NCI-H1694 treated with DMSO at 0.1 percent for 48 hours (cell line): ENCODE measurements at regions not wholly inside any gene's neighbourhood (a gene's known extent, or its start where the extent isn't known, plus 50 kb on each side); places are given as distances from the start of the nearest gene placed in this dataset.
"Not testable (repeated sequence)": the region's sequence is repeated elsewhere in the genome, so short reads cannot be mapped to it uniquely, and the experiment has no call there.

Source experiments
- DNase-seq: peaks from one replicate; lab custom pipeline; 2025; lab: John Stamatoyannopoulos, UW

DNA sequence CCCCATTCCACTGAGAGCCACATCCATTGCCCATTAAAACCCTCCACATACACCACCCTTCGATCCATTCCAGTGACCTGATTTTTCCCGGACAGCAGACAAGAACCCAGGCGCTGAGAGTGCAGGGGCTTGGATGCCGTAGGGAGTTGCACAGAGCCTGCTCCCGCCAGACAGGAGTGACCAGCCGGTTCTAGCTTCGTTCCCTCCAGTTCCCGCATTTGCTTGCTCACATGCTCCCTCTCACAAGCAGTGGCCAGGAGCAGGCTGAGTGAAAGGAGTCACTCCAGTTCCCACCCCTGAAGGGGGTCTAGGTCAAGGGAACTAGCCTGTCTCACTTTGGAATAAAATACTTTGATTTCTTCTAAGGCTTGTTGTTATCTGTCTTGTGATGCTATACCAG lies 119.5 kb downstream of the SKIDA1 start:
- DNase-seq = no peak

DNA sequence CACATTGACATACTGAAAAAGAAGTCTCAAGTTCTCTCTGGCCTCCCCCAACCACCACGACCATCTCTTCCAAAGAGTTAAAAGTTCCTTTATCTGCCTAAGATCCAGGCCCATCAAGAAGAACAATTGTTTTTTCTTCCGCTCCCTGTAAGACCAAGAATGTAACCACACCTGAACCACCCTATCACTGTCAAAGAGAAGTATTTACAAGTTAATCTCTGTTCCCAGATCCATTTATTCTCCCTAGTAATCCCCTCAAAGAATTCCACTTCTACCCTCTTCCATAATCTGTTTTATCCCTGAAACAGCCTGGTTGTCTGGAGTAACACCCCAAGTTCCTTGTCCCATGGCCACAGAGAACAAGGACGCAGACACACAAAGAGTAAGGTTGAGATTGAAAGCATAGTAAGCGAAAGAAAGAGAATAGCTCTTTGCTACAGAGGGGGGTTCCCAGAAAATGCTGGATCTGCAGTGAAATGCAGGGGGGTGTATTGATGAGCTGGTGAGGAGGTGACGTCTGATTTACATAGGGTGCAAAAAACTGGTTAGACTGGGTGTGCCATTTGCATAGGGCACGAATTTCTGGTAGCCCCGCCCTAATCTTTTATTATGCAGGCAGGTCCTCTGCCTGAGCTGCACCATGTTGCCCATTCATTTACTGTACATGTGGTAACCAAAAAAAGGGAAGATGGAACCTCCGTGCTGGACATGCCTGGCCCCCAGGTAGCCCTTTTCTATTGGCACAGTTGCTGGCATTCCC lies 122.0 kb downstream of the SKIDA1 start:
- DNase-seq = no peak

DNA sequence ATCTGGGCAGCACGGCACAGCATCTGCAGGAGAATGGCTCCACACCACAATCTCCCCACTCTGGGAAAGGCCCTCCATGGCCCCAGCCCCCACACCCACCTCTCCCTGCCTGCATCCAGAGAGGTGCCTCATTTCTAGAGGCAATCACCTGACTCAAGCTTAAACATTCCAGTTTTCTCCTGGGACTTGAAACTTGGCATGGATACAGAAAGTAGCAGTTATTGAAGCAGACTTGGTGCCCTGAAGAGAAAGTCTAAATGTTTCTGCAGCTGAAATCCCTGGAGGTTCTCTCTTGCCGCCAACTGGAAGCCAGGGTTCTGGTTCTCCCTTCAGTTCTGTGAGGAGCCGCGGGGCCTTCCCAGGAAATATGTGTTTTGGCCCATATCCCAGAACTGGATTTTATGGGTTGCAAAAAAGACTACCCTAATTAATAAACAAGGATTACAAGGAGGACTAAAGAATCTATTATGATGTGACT lies 122.8 kb downstream of the SKIDA1 start:
- no peak for DNase-seq

DNA sequence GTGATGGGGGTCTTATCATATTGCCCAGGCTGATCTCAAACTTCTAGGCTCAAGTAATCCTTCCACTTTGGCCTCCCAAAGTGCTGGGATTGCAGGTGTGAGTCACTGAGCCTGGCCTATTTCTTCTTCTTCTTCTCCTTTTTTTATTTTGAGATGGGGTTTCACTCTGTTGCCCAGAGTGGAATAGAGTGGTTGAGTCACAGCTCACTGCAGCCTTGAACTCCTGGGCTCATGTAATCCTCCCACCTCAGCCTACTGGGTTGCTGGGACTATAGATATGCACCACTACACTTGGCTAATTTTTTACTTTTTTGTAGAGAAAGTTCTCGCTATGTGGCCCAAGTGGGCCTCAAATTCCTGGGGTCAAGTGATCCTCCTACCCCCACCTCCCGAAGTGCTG lies 124.3 kb downstream of the SKIDA1 start:
- DNase-seq = no peak

DNA sequence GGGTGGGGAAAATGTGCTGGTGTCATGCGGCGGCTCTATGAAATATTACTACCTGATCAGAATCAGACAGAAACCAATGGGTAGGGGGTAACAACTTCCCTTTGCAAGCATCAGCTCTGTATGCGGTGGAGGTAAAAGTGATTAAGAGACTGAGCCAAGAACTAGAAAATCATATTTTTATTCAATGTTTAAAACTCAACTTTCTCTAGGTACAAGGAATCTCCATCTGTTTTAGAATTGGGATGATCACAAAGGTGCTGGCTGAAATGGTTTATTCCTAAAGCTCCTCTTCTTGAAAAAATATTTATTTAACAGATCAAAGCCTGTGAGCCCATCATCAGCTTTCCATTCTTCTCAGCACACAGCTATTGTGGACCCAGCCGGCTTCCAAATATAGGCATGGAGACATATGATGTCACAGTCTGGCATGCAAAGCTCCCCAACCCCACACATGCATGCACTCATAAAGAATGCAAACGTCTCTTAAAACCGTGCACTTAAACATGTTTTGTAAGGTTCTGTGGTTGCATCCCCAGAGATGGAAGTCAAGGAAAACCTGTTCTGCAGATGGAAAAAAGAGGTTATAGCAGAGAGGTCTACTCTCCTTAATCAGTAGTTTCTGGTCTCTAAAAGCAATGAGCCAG lies 126.0 kb downstream of the SKIDA1 start:
- DNase-seq = no peak

DNA sequence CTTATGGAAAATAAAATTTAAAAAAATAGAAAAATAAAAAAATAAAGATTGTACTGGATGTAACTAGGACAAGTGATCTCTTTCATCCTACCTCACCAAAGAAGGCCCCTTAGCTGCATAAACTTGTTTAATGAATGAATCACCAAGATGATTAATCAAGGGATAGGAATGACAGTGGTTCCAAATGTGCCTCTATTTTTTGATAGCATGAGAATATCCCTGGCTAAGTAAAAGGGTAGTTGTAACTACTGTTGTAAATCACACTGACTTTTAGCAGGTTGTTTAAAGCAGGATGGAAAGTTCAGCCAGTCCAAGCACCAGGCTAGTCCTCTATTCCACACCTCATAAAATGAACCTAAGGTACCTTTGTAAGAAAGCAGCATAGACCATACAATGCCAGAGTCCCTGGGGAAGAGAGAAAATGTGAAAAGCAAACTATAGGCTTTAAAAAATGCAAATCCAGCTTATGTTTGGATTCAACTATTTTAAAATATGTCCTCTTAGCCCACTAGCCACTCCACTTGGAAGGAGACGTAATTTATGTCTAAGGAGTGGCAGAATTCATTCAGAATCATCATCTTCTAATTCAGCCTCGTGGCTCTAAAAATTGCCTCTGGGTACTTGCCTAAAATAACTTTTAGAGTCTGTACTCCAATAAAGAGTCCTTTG lies 126.8 kb downstream of the SKIDA1 start:
- DNase-seq = no peak

- DNase-seq = no peak
Observed at GRCh38 chr10:21396889-21397288, 128.6 kb downstream of the SKIDA1 start.

DNA sequence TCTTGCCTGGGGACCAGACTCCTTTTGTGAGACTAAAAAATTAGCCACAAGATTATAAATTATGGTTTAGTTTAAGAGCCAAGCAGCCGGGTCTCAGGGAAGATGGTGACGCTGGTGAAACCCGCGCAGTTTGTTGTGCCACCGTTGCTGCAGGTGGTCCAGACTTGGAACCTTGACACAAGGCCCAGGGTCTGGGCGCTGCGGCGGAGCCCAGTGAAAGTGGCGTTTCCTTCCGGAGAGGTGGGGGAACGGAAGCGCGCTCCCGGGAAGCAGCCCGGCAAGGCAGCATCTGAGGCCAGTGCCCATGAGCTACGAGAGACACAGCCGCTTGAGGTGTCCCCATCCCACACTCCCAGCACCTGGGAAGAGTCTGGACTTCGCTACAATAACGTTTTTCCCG lies 131.6 kb downstream of the SKIDA1 start:
- DNase-seq = no peak

GRCh38 chr10:21388589-21388988 lies 136.9 kb downstream of the SKIDA1 start:
- no peak for DNase-seq

DNA sequence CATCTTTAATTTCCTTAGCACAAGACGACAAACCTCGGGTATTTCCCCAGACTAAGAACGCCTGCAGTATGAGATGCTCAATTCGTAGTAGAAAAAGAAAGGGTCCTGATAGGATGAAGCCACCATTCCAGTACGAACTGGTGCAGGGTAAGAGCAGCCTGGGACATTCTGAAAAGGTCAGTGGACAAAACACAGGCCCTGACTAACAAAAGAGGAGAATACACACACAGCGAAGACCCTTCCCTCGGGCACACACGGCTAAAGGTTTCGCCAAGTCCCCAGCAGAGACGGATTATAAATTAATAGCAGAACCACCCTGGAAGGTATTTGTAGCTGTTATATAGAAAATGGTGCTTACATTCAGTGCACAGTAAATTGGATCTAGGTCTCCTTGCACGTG lies 137.6 kb downstream of the SKIDA1 start:
- DNase-seq = no peak

- no peak for DNase-seq
Observed at GRCh38 chr10:21385996-21386585, 139.4 kb downstream of the SKIDA1 start.

- no peak for DNase-seq
Observed at GRCh38 chr10:21385536-21385935, 139.9 kb downstream of the SKIDA1 start.

- DNase-seq = no peak
Observed at GRCh38 chr10:21379143-21379542, 146.3 kb downstream of the SKIDA1 start.

DNA sequence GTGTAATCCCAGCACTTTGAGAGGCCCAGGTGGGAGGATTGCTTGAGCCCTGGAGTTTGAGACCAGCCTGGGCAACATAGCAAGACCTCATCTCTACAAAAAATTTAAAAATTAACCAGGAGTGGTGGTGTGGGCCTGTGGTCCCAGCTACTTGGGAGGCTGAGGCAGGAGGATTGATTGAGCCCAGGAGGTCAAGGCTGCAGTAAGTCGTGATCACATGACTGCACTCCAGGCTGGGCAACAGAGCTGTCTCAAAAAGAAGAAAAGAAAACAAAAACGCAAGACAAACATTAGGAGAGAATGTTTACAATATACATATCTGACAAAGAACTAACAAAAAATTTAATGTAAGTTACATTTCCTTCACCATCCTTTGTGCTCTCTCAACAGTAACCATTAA lies 150.2 kb downstream of the SKIDA1 start:
- DNase-seq = not testable (repeated sequence)

DNA sequence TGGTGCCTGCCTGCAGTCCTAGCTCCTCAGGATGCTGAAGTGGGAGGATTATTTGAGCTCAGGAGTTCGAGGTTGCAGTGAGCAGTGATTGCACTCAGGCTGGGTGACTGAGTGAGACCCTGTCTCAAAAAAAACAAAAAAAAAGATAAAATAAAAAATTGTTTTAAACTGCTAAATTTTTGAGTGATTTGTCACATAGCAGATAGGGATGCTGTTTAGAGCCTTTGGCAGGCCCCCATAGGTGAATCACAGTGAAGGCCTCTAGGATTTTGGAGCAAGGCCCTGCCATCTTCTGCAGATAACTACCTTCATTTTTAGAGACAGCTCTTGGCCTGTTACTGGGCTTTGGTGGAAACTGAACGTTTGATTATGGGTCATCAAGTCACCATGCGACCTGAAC lies 151.6 kb downstream of the SKIDA1 start:
- DNase-seq = not testable (repeated sequence)

DNA sequence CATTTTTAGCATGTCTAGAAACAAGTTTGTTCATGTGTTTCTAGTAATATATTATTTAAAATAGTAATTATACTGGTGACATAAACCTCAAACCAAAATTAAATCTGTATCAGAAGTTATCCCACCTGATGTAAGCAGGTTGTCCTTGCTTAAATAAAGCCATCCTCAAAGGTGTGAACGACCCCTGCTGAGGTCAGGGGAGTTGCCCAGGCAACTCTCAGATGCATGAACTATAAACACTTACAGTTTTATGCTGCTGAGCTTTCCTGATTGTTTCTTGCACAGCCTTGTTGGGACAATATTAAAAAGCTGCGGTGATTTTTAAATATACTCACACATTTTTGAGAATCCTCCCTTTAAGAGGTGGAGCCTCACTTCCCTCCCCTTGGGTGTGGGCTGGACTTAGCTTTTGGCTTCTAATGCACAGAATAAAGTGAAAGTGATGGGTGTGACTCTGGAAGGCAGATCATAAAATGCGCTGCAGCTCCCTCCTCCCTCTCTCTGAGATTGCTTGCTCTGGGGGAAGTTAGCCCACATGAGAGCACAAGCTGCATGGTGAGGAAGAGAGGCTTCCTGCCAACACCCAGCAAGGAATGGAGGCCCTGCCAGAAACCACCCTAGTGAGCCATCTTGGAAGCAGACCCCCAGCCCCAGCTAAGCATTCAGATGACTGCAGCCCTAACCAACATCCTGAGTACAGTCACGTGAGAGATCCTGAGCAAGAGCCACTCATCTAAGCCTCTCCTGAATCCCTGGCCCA lies 152.7 kb downstream of the SKIDA1 start:
- no peak for DNase-seq

DNA sequence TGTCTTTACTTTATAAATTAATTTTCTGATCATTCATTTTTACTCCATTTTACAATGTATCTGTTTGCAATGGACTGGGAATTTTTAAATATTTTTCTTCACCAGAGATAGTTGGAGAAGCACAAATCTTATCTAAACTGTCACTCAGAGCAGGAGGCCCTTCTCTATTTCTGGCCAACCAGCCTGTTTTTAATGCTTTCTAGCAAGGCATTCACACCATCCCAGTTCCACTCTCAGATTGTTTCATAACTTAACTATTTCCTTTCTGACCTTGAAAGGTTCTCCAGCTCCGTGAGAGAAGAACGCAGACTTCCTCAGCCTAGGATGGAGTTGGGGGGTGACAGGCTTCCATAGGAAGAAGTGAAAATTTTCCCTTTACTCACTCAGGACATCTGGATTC lies 155.8 kb downstream of the SKIDA1 start:
- no peak for DNase-seq

DNA sequence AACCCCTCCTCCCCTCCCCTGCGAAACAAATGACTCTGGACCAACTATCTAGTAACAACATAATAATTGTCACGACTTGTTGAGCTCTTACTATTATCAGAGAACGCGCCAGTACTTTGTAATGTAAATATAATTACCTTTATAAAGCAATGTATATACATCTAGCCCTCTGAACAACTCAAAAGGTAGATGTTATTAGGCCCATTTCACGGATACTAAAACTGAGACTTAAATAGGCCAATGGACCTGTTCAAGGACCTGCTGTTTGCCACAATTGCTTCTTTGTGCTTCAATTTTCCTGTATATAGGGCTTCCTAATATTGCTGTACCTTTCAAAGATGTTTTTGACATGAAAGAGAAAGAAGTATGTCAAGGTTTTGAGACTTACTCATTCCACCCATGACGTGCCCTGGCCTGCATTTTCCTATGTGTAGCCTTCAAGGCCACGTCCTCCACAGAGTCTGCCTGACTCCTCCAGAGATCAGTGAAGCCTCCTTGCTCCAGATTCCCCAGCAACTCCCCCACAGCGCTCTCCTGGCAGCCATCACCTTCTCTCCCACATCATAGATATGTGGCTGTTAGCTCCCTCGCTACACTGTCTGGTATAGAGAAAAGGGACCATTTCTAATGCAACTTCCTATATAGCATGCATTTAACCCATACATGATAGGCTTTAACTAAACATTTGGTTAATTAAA lies 156.6 kb downstream of the SKIDA1 start:
- DNase-seq = no peak

DNA sequence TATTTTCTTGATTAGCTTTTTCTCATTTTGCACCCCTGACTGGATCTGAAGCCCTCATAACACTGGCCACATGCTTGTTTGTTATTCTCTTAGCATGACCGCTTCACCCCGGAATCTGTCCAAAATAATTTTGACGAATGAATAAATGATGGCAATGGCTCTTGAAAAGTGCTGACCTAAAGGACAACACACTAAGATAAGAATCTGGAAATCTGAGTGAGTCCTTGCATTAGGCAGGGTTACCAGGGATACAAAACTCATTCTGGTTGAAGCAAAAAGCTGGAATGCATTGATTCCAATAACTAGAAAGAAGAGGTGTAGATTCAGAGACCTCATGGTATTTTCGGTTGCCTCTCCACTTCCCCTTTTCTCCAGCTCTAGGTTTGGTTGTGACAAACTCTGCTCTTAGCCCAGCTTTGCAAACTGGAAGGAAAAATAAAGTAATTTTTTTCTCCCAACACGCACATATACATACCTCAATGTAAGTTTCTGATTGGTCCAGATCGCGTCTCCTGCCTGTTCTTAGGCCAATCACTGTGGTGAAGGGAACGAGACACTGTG lies 157.4 kb downstream of the SKIDA1 start:
- DNase-seq = no peak

DNA sequence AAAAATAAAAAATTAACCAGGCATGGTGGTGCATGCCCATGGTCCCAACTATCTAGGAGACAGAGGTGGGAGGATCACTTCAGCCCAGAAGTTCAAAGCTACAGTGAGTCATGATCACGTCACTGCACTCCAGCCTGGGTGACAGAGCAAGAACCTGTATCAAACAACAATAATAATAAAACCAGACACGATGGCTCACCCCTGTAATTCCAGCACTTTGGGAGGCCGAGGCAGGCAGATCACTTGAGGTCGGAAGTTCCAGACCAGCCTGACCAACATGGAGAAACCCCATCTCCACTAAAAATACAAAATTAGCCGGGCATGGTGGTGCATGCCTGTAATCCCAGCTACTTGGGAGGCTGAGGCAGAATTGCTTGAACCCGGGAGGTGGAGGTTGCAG lies 159.4 kb downstream of the SKIDA1 start:
- DNase-seq = not testable (repeated sequence)
